HL-60 (cell line): ENCODE measurements at regions not wholly inside any gene's neighbourhood (a gene's known extent, or its start where the extent isn't known, plus 50 kb on each side); places are given as distances from the start of the nearest gene placed in this dataset.

Experiments
- CTCF ChIP-seq: IDR thresholded peaks from one replicate; pipeline ENCODE4 v1.5.1; 2011; ENCODE audit warnings: low read length, control low read depth, inconsistent platforms; ENCODE audit not compliant: insufficient read depth
- GABPA ChIP-seq: IDR thresholded peaks from 2 replicates; pipeline ENCODE4 v1.6.1; 2012; ENCODE audit warnings: low read depth
- POLR2AphosphoS5 ChIP-seq: IDR thresholded peaks from 2 replicates; pipeline ENCODE4 v1.6.1; 2012; ENCODE audit warnings: low read depth
- REST ChIP-seq: IDR thresholded peaks from 2 replicates; pipeline ENCODE4 v1.6.1; 2012; ENCODE audit warnings: low read depth; ENCODE audit not compliant: insufficient replicate concordance
- SPI1 ChIP-seq: IDR thresholded peaks from 2 replicates; pipeline ENCODE4 v1.6.1; 2012; ENCODE audit warnings: low read depth, mild to moderate bottlenecking, borderline replicate concordance

DNA sequence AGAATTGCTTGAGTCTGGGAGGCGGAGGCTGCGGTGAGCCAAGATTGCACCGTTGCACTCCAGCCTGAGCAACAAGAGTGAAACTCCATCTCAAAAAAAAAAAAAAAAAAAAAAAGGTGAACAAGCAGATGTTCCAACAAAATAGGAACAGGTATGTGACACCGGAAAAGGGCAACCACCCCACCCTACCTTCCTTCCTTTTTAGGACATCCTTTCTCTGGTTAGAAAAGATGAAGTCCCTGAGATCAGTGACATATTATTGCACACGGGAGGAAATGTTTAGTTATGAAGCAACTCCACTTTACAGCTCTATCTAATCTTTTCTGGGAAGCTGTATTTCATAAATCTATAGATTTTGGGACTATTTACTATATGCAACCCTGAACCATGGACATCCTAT, 114.2 kb upstream of the MON1B start:
- TF ChIP-seq CTCF (no peak), REST (no peak), POLR2AphosphoS5 (no peak), GABPA (no peak), SPI1 (no peak)
